Vagina (tissue), 2 donors: ENCODE measurements at regions not wholly inside any gene's neighbourhood (a gene's known extent, or its start where the extent isn't known, plus 50 kb on each side); places are given as distances from the start of the nearest gene placed in this dataset.

Experiments used
- DNase-seq, 2 donors: peaks; one replicate each; pipeline ENCODE4 v3.0.0-alpha.2; 2017; ENCODE audit errors: extremely low spot score in 2 of 2
- H3K27ac ChIP-seq: fragments of 200-600 bp; sonication (generic); one replicate; pipeline ENCODE4 v1.5.1; 2019
- H3K27me3 ChIP-seq: fragments of 200-600 bp; sonication (generic); one replicate; pipeline ENCODE4 v1.5.1; 2019
- H3K36me3 ChIP-seq, 2 donors: fragments of 200-600 bp; sonication (generic); one replicate each; pipeline ENCODE4 v1.5.1; 2017 to 2019
- H3K4me1 ChIP-seq: fragments of 200-600 bp; sonication (generic); one replicate; pipeline ENCODE4 v1.5.1; 2019
- H3K4me3 ChIP-seq, 2 donors: fragments of 200-600 bp; sonication (generic); 1 replicate in 1 of 2; 2 replicates in 1 of 2; pipeline ENCODE4 v1.5.1; 2016 to 2019
- H3K9me3 ChIP-seq: fragments of 200-600 bp; sonication (generic); one replicate; pipeline ENCODE4 v1.5.1; 2019
- CTCF ChIP-seq, 3 experiments: fragments of 450-650 bp in 2 of 3; fragments of 200-600 bp in 1 of 3; sonication (generic) in 1 of 3; IDR thresholded peaks; one replicate each; pipeline ENCODE4 v1.5.1; 2017 to 2019; ENCODE audit warnings: antibody characterized with exemption in 3 of 3, mild to moderate bottlenecking in 2 of 3, moderate library complexity in 2 of 3
- POLR2A ChIP-seq, 2 donors: fragments of 450-650 bp; IDR thresholded peaks; one replicate each; pipeline ENCODE4 v1.6.1; 2017; ENCODE audit warnings: antibody characterized with exemption in 2 of 2, mild to moderate bottlenecking in 2 of 2, moderate library complexity in 2 of 2
- POLR2AphosphoS5 ChIP-seq, 2 donors: sonication (generic); formaldehyde crosslinking; IDR thresholded peaks; one replicate each; pipeline ENCODE4 v1.9.0; 2017; ENCODE audit warnings: antibody characterized with exemption in 2 of 2, mild to moderate bottlenecking in 2 of 2, low read depth in 1 of 2; ENCODE audit not compliant: insufficient read depth in 1 of 2
- intact Hi-C: fragments of 100-400 bp; cut with DNase I; formaldehyde crosslinking; loops from one replicate; pipeline ENCODE4 v1.15.1; 2023

- no peak for DNase-seq
- TF ChIP-seq CTCF (IDR thresholded peaks at IDR 0.05) = no peak
- no peak for TF ChIP-seq POLR2AphosphoS5 (IDR thresholded peaks at IDR 0.05; ENCODE audit: insufficient read depth in 1 of 2, low read depth in 1 of 2)
- no peak for TF ChIP-seq POLR2A (IDR thresholded peaks at IDR 0.05)
- Histone ChIP-seq H3K27me3 (no peaks in the 10 kb centered on the region), H3K36me3 (no peaks in the 10 kb centered on the region), H3K27ac (no peak overlapping the region), H3K4me3 (no peak overlapping the region), H3K4me1 (no peaks in the 10 kb centered on the region), H3K9me3 (no peaks in the 10 kb centered on the region)
- intact Hi-C loops = no loop called here
Observed at GRCh38 chr13:39274739-39275325, 236.6 kb downstream of the NHLRC3 start.

DNA sequence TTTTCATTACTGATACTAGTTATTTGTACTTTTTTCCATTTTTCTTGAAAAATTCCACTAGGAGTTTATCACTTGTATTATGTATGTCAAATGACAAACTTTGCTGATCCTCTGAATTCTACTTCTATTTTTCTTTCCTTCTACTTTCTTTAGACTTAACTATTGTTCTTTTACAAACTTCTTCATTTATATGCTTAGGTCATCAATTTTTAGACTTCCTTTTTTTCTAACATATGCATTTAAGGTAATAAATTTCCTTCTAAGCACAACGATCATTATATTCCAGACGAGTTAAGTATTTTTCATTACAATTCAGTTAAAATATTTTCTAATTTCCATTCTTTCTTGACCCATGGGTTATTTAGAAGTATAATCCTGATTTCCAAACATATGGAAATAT, 240.8 kb downstream of the NHLRC3 start:
- Histone ChIP-seq H3K36me3 (no peaks in the 10 kb centered on the region), H3K9me3 (no peaks in the 10 kb centered on the region), H3K27me3 (no peaks in the 10 kb centered on the region), H3K4me1 (no peaks in the 10 kb centered on the region), H3K27ac (no peak overlapping the region), H3K4me3 (no peak overlapping the region)
- DNase-seq = no peak
- TF ChIP-seq CTCF (IDR thresholded peaks at IDR 0.05) (no peak), POLR2A (IDR thresholded peaks at IDR 0.05) (no peak), POLR2AphosphoS5 (IDR thresholded peaks at IDR 0.05; ENCODE audit: insufficient read depth in 1 of 2, low read depth in 1 of 2) (no peak)
- intact Hi-C loops = no loop called here

- no peaks in the 10 kb centered on the region for H3K36me3 ChIP-seq
- intact Hi-C loops = no loop called here
- H3K4me3 ChIP-seq = no peak overlapping the region
- DNase-seq = no peak
- H3K9me3 ChIP-seq = no peaks in the 10 kb centered on the region
- no peaks in the 10 kb centered on the region for H3K4me1 ChIP-seq
- TF ChIP-seq POLR2A (IDR thresholded peaks at IDR 0.05) = no peak
- TF ChIP-seq CTCF (IDR thresholded peaks at IDR 0.05) = no peak
- no peak for TF ChIP-seq POLR2AphosphoS5 (IDR thresholded peaks at IDR 0.05; ENCODE audit: insufficient read depth in 1 of 2, low read depth in 1 of 2)
- no peaks in the 10 kb centered on the region for H3K27me3 ChIP-seq
- H3K27ac ChIP-seq = no peak overlapping the region
Observed at GRCh38 chr13:39281539-39282150, 243.4 kb downstream of the NHLRC3 start.

DNA sequence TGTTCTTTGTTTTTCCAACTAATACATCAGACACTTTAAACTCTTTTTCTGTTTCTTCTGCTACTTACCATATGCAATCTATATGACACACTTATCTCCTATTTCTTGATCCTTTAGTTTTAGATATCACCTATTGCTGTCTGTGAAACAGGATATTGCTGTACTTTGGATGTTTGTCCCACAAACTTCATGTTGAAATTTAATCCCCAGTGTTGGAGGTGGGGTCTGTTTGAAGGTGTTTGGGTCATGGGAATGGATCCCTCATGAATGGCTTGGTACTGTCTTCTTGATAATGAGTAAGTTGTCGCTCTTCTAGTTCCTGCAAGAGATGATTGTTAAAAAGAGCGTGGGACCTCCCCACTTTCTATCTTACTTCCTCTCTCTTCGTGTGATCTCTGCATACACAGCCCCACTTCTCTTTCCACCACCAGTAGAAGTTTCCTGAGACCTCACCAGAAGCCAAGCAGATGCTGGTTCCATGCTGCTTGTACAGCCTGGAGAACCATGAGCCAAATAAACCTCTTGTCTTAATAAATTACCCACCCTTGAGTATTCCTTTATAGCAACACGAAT, 244.2 kb downstream of the NHLRC3 start:
- H3K9me3 ChIP-seq = peaks cover 6% of the 10 kb centered on the region
- H3K27me3 ChIP-seq = no peaks in the 10 kb centered on the region
- H3K27ac ChIP-seq = no peak overlapping the region
- no peak overlapping the region for H3K4me3 ChIP-seq
- H3K4me1 ChIP-seq = no peaks in the 10 kb centered on the region
- TF ChIP-seq CTCF (IDR thresholded peaks at IDR 0.05) = no peak
- TF ChIP-seq POLR2AphosphoS5 (IDR thresholded peaks at IDR 0.05; ENCODE audit: insufficient read depth in 1 of 2, low read depth in 1 of 2) = no peak
- no peak for TF ChIP-seq POLR2A (IDR thresholded peaks at IDR 0.05)
- H3K36me3 ChIP-seq = no peaks in the 10 kb centered on the region
- intact Hi-C loops = no loop called here
- DNase-seq = no peak

DNA sequence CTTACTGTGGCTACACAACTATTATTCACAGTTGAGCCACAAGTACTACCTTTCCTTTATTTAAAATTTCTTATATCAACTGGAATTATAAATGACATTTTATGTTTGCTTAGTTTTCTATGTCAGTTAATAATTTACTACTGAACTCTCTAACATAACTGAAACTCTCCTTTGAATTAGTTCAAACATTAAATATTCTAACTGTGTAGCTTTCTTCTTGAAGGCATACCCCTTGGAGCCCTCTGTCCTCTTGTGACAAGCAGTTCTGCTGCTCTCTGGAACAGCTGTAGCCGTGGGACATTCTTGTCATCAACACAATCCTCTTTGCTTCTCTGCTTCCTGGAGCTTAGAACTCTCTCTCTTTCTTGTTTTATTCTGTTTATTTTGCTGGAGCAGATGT, 244.8 kb downstream of the NHLRC3 start:
- no peak for TF ChIP-seq POLR2AphosphoS5 (IDR thresholded peaks at IDR 0.05; ENCODE audit: insufficient read depth in 1 of 2, low read depth in 1 of 2)
- TF ChIP-seq POLR2A (IDR thresholded peaks at IDR 0.05) = no peak
- TF ChIP-seq CTCF (IDR thresholded peaks at IDR 0.05) = no peak
- intact Hi-C loops = no loop called here
- H3K27me3 ChIP-seq = no peaks in the 10 kb centered on the region
- no peak overlapping the region for H3K4me3 ChIP-seq
- no peak for DNase-seq
- peaks cover 6% of the 10 kb centered on the region for H3K9me3 ChIP-seq
- no peaks in the 10 kb centered on the region for H3K4me1 ChIP-seq
- H3K36me3 ChIP-seq = no peaks in the 10 kb centered on the region
- H3K27ac ChIP-seq = no peak overlapping the region
